OCI-LY1 (cell line): ENCODE measurements at regions not wholly inside any gene's neighbourhood (a gene's known extent, or its start where the extent isn't known, plus 50 kb on each side); places are given as distances from the start of the nearest gene placed in this dataset.

ENCODE experiments used
- EZH2 ChIP-seq: fragments of 200-600 bp; sonication (generic), shearing (Covaris generic); IDR thresholded peaks from 2 replicates; pipeline ENCODE4 v1.8.0; 2017; ENCODE audit warnings: borderline replicate concordance, mixed run types, mild to moderate bottlenecking, antibody characterized with exemption, low read length, moderate library complexity, mixed read lengths
- TF ChIP-seq, protein P1 (sequence below): fragments of 200-600 bp; sonication (generic), shearing (Covaris generic); IDR thresholded peaks from 2 replicates; pipeline ENCODE4 v1.5.1; 2017; ENCODE audit warnings: mild to moderate bottlenecking, antibody characterized with exemption, low read length, moderate library complexity, mixed read lengths

DNA sequence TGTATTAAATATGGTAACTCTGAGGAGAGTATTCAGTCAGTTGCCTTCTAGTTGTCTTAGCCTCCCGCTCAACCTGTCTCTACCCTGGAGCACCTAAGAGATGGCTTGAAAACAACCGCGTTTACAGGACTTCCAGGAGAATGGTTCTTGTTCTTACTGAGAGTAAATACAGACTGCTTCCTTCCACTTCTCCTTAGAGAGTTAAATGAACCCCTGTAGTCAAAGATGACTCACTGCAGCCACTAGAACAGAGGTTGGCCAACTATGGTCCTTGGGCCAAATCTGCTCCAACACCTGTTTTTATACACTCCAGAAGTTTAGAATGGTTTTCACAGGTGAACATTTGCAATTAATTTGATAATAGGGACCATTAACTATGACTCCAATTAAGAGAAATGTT lies 60.1 kb upstream of the ASB17 start:
- TF ChIP-seq, protein P1, sequence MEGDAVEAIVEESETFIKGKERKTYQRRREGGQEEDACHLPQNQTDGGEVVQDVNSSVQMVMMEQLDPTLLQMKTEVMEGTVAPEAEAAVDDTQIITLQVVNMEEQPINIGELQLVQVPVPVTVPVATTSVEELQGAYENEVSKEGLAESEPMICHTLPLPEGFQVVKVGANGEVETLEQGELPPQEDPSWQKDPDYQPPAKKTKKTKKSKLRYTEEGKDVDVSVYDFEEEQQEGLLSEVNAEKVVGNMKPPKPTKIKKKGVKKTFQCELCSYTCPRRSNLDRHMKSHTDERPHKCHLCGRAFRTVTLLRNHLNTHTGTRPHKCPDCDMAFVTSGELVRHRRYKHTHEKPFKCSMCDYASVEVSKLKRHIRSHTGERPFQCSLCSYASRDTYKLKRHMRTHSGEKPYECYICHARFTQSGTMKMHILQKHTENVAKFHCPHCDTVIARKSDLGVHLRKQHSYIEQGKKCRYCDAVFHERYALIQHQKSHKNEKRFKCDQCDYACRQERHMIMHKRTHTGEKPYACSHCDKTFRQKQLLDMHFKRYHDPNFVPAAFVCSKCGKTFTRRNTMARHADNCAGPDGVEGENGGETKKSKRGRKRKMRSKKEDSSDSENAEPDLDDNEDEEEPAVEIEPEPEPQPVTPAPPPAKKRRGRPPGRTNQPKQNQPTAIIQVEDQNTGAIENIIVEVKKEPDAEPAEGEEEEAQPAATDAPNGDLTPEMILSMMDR: no peak
- TF ChIP-seq EZH2: no peak
